B cell (primary cell): ENCODE measurements at regions not wholly inside any gene's neighbourhood (a gene's known extent, or its start where the extent isn't known, plus 50 kb on each side); places are given as distances from the start of the nearest gene placed in this dataset.

Experiments
- EZH2 ChIP-seq: IDR thresholded peaks from 2 replicates; pipeline ENCODE4 v1.6.1; 2012; ENCODE audit warnings: borderline replicate concordance, low read depth, mild to moderate bottlenecking, moderate library complexity, low read length; ENCODE audit not compliant: insufficient read depth, poor library complexity, severe bottlenecking
- TF ChIP-seq, protein P1 (sequence below): fragments of 200-600 bp; IDR thresholded peaks from one replicate; pipeline ENCODE4 v1.8.0; 2022; ENCODE audit warnings: antibody characterized with exemption, mild to moderate bottlenecking

DNA sequence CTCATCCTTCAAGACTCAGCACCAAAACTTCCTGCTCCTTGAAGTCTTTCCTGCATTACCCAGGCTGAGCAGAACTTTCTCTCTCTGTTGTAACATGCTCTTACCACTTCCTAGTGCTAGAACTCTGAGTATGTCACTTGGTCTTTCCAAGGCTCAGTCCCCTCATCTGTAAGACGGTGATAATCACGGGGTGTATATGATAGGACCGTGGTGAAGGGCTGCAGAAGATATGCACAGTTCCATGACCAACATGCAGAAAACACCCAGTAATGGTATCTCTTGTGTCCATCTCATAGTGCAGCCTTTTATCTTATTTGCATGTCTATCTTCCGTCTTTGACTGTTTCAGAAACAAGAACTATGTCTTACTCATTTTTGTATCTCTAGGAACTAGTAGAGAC, 154.5 kb downstream of the ZNF621 start:
- TF ChIP-seq, protein P1, sequence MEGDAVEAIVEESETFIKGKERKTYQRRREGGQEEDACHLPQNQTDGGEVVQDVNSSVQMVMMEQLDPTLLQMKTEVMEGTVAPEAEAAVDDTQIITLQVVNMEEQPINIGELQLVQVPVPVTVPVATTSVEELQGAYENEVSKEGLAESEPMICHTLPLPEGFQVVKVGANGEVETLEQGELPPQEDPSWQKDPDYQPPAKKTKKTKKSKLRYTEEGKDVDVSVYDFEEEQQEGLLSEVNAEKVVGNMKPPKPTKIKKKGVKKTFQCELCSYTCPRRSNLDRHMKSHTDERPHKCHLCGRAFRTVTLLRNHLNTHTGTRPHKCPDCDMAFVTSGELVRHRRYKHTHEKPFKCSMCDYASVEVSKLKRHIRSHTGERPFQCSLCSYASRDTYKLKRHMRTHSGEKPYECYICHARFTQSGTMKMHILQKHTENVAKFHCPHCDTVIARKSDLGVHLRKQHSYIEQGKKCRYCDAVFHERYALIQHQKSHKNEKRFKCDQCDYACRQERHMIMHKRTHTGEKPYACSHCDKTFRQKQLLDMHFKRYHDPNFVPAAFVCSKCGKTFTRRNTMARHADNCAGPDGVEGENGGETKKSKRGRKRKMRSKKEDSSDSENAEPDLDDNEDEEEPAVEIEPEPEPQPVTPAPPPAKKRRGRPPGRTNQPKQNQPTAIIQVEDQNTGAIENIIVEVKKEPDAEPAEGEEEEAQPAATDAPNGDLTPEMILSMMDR: no peak
- no peak for TF ChIP-seq EZH2
